ENCODE measurements at regions not wholly inside any gene's neighbourhood (a gene's known extent, or its start where the extent isn't known, plus 50 kb on each side); places are given as distances from the start of the nearest gene placed in this dataset.

DNA sequence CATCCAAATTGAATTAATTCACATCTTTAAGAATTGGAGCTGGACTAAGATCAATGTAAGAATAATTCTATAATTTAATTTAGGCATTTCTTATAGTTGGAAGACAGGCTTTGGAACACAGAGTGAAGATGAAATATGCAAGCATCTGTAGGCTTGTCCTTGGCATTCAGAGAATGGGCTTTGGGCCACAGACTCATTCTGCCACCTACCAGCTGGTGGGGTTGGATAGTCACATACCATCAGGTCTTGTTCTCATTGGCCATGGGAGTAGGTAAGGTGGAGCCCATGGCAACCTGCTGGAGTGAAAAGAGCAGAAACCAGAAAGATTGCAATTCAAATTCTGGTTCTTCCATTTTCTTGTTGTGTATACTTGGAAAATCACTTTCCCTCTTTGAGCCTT lies 300.3 kb downstream of the CYRIA start:
- TF ChIP-seq, protein P1, sequence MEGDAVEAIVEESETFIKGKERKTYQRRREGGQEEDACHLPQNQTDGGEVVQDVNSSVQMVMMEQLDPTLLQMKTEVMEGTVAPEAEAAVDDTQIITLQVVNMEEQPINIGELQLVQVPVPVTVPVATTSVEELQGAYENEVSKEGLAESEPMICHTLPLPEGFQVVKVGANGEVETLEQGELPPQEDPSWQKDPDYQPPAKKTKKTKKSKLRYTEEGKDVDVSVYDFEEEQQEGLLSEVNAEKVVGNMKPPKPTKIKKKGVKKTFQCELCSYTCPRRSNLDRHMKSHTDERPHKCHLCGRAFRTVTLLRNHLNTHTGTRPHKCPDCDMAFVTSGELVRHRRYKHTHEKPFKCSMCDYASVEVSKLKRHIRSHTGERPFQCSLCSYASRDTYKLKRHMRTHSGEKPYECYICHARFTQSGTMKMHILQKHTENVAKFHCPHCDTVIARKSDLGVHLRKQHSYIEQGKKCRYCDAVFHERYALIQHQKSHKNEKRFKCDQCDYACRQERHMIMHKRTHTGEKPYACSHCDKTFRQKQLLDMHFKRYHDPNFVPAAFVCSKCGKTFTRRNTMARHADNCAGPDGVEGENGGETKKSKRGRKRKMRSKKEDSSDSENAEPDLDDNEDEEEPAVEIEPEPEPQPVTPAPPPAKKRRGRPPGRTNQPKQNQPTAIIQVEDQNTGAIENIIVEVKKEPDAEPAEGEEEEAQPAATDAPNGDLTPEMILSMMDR (IDR thresholded peaks at IDR 0.05; ENCODE audit: insufficient read depth, low read length, poor library complexity, severe bottlenecking): no peak
- TF ChIP-seq EZH2phosphoT487 (conservative IDR thresholded peaks at IDR 0.05; ENCODE audit: low read length): no peak
